NCI-H748 treated with DMSO at 0.1 percent for 48 hours (cell line): ENCODE measurements at regions not wholly inside any gene's neighbourhood (a gene's known extent, or its start where the extent isn't known, plus 50 kb on each side); places are given as distances from the start of the nearest gene placed in this dataset.

Source experiments
- DNase-seq: peaks from one replicate; lab custom pipeline; 2025; lab: John Stamatoyannopoulos, UW

- no peak for DNase-seq
Measured at GRCh38 chr4:147313108-147313507, 167.8 kb upstream of the EDNRA start.

GRCh38 chr4:147318586-147318985 lies 162.3 kb upstream of the EDNRA start:
- DNase-seq: no peak

GRCh38 chr4:147325571-147325981 lies 155.3 kb upstream of the EDNRA start:
- DNase-seq: no peak

GRCh38 chr4:147326591-147326990 lies 154.3 kb upstream of the EDNRA start:
- no peak for DNase-seq

- DNase-seq: no peak
Measured at GRCh38 chr4:147327322-147327721, 153.6 kb upstream of the EDNRA start.

- no peak for DNase-seq
Measured at GRCh38 chr4:147328189-147328588, 152.7 kb upstream of the EDNRA start.

GRCh38 chr4:147328756-147329446 lies 152.0 kb upstream of the EDNRA start:
- no peak for DNase-seq

GRCh38 chr4:147332091-147332490 lies 148.8 kb upstream of the EDNRA start:
- DNase-seq: no peak

- DNase-seq: no peak
Measured at GRCh38 chr4:147334478-147334877, 146.4 kb upstream of the EDNRA start.

GRCh38 chr4:147335183-147335582 lies 145.7 kb upstream of the EDNRA start:
- no peak for DNase-seq

GRCh38 chr4:147336252-147336651 lies 144.6 kb upstream of the EDNRA start:
- no peak for DNase-seq

GRCh38 chr4:147339100-147339499 lies 141.8 kb upstream of the EDNRA start:
- no peak for DNase-seq

GRCh38 chr4:147340111-147340510 lies 140.8 kb upstream of the EDNRA start:
- DNase-seq: no peak

- DNase-seq: no peak
Measured at GRCh38 chr4:147340591-147341120, 140.2 kb upstream of the EDNRA start.

GRCh38 chr4:147343692-147344091 lies 137.2 kb upstream of the EDNRA start:
- no peak for DNase-seq

GRCh38 chr4:147345662-147346061 lies 135.2 kb upstream of the EDNRA start:
- no peak for DNase-seq

- no peak for DNase-seq
Measured at GRCh38 chr4:147347217-147347616, 133.7 kb upstream of the EDNRA start.

- DNase-seq: no peak
Measured at GRCh38 chr4:147349193-147349592, 131.7 kb upstream of the EDNRA start.

- no peak for DNase-seq
Measured at GRCh38 chr4:147351083-147351787, 129.7 kb upstream of the EDNRA start.

- no peak for DNase-seq
Measured at GRCh38 chr4:147354237-147354636, 126.7 kb upstream of the EDNRA start.

- no peak for DNase-seq
Measured at GRCh38 chr4:147355032-147355656, 125.8 kb upstream of the EDNRA start.

- no peak for DNase-seq
Measured at GRCh38 chr4:147355847-147356246, 125.0 kb upstream of the EDNRA start.

- no peak for DNase-seq
Measured at GRCh38 chr4:147360301-147360700, 120.6 kb upstream of the EDNRA start.
